Ovary (tissue), 7 donors: ENCODE measurements at regions not wholly inside any gene's neighbourhood (a gene's known extent, or its start where the extent isn't known, plus 50 kb on each side); places are given as distances from the start of the nearest gene placed in this dataset.
"Not testable (repeated sequence)": the region's sequence is repeated elsewhere in the genome, so short reads cannot be mapped to it uniquely, and the experiment has no call there.

Source experiments
- DNase-seq, 5 donors: peaks; one replicate each; pipeline ENCODE4 v3.0.0-alpha.2; 2019 to 2020
- H3K27ac ChIP-seq, 2 donors: fragments of 200-600 bp; one replicate each; pipeline versions ENCODE4 v1.5.1 to v1.8.0; 2019 to 2022
- H3K27me3 ChIP-seq: fragments of 200-600 bp; one replicate; pipeline ENCODE4 v1.8.0; 2022
- H3K36me3 ChIP-seq: fragments of 200-600 bp; sonication (generic); one replicate; pipeline ENCODE4 v1.5.1; 2019
- H3K4me1 ChIP-seq: one replicate; pipeline ENCODE4 v1.8.1; 2013; ENCODE audit warnings: mild to moderate bottlenecking, moderate library complexity; ENCODE audit not compliant: insufficient read depth
- H3K4me3 ChIP-seq: fragments of 200-600 bp; sonication (generic); one replicate; pipeline ENCODE4 v1.5.1; 2017
- H3K9me3 ChIP-seq, 2 donors: fragments of 200-600 bp in 1 of 2; sonication (generic) in 1 of 2; one replicate each; pipeline versions ENCODE4 v1.5.1 to v1.8.1; 2013 to 2019; ENCODE audit warnings: mild to moderate bottlenecking in 1 of 2, moderate library complexity in 1 of 2
- EP300 ChIP-seq: sonication (generic); formaldehyde crosslinking; IDR thresholded peaks from one replicate; pipeline ENCODE4 v1.6.1; 2017; ENCODE audit warnings: antibody characterized with exemption
- POLR2A ChIP-seq: fragments of 450-650 bp; IDR thresholded peaks from one replicate; pipeline ENCODE4 v1.6.1; 2017; ENCODE audit warnings: antibody characterized with exemption, mild to moderate bottlenecking, moderate library complexity
- WGBS, 3 donors: extraction: QIAGEN DNeasy Blood & Tissue Kit in 1 of 3; methylation state at CpG; one replicate each; pipeline versions ENCODE4 v1.1.5 to v1.1.7; 2013 to 2017; 5-methylcytosine and 5-hydroxymethylcytosine counted together
- intact Hi-C, 4 donors: fragments of 100-400 bp; cut with DNase I; formaldehyde crosslinking; loops; one replicate each; pipeline versions ENCODE4 v1.11.0 to v1.15.1; 2022 to 2023
- TF ChIP-seq, protein P1 (sequence below), 3 donors: fragments of 450-650 bp in 2 of 3; fragments of 200-600 bp in 1 of 3; IDR thresholded peaks; one replicate each; pipeline versions ENCODE4 v1.5.1 to v1.8.0; 2016 to 2022; ENCODE audit warnings: antibody characterized with exemption in 3 of 3, mild to moderate bottlenecking in 1 of 3
- donor health status: DM: no; HTN: no; CAD: no; lungs with moderate emphysema.
- donor health status: DM: no; HTN: no; CAD: no.
- donor health status: Bipolar disorder and iron deficiency.
- donor health status: DM: no; HTN: no; CAD: no.
- donor health status: DM: yes; HTN: yes; CAD: no.

DNA sequence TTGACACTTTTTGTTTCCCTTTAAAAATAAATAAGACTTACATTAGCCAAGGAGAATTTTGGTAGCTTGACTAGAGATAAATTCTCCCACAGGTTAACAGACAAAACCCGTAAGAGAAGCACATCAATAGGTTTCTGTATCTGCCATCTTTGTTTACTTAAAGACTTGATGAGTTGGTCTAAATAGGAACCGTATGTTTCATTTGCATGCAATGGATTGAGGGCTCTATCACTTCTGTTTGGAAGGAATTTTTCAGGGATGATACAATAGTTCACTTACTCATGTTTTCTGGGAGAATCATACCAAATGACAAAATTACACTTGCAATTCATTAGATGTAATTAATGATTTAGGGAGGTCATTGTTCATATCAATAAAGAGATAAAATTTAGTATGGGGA lies 631.5 kb upstream of the NR2F2 start:
- Histone ChIP-seq H3K4me3 (no peak overlapping the region), H3K36me3 (no peaks in the 10 kb centered on the region), H3K4me1 (no peaks in the 10 kb centered on the region), H3K9me3 (no peaks in the 10 kb centered on the region), H3K27ac (no peak overlapping the region), H3K27me3 (no peaks in the 10 kb centered on the region)
- no peak for DNase-seq
- TF ChIP-seq, protein P1, sequence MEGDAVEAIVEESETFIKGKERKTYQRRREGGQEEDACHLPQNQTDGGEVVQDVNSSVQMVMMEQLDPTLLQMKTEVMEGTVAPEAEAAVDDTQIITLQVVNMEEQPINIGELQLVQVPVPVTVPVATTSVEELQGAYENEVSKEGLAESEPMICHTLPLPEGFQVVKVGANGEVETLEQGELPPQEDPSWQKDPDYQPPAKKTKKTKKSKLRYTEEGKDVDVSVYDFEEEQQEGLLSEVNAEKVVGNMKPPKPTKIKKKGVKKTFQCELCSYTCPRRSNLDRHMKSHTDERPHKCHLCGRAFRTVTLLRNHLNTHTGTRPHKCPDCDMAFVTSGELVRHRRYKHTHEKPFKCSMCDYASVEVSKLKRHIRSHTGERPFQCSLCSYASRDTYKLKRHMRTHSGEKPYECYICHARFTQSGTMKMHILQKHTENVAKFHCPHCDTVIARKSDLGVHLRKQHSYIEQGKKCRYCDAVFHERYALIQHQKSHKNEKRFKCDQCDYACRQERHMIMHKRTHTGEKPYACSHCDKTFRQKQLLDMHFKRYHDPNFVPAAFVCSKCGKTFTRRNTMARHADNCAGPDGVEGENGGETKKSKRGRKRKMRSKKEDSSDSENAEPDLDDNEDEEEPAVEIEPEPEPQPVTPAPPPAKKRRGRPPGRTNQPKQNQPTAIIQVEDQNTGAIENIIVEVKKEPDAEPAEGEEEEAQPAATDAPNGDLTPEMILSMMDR (IDR thresholded peaks at IDR 0.05): no peak
- TF ChIP-seq EP300: no peak
- TF ChIP-seq POLR2A: no peak
- 88 to 95% (median 93%) methylated on average over 2 of the region's 2 CpGs for WGBS, 3 donors
- intact Hi-C loops: no loop called here

DNA sequence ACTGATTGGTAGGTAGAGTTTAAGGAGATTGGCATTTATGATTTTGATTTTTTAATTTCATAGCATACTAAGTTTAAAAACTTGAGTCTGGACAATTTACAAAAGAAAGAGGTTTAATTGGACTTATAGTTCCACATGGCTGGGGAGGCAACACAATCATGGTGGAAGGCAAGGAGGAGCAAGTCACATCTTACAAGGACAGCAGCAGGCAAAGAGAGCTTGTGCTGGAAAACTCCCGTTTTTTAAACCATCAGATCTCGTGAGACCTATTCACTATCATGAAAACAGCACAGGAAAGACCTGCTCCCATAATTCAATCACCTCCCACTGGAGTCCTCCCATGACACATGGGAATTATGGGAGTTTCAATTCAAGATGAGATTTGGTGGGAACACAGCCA lies 630.9 kb upstream of the NR2F2 start:
- Histone ChIP-seq H3K36me3 (no peaks in the 10 kb centered on the region), H3K4me3 (no peak overlapping the region), H3K27me3 (no peaks in the 10 kb centered on the region), H3K4me1 (no peaks in the 10 kb centered on the region), H3K9me3 (no peaks in the 10 kb centered on the region), H3K27ac (no peak overlapping the region)
- 93 to 96% (median 96%) methylated on average over 2 of the region's 2 CpGs for WGBS, 3 donors
- TF ChIP-seq, protein P1 (IDR thresholded peaks at IDR 0.05): no peak
- TF ChIP-seq POLR2A (no peak), EP300 (no peak)
- no peak for DNase-seq
- intact Hi-C loops: no loop called here

DNA sequence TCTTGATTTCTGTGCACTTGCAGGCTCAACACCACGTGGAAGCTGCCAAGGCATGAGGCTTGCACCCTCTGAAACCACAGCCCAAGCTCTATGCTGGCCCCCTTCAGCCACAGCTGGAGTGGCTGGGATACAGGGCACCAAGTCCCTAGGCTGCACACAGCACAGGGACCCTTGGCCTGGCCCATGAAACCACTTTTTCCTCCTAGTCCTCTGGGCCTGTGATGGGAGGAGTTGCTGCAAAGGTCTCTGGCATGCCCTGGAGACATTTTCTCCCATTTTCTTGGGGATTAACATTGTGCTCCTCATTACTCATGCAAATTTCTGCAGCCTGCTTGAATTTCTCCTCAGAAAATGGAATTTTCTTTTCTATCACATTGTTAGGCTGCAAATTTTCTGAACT lies 629.8 kb upstream of the NR2F2 start:
- H3K27me3 ChIP-seq, DNase-seq, intact Hi-C loops, H3K27ac ChIP-seq, H3K9me3 ChIP-seq, H3K4me1 ChIP-seq, H3K4me3 ChIP-seq, H3K36me3 ChIP-seq: not testable (repeated sequence)
- 85 to 95% (median 89%) methylated on average over 1 of the region's 1 CpG for WGBS, 3 donors

DNA sequence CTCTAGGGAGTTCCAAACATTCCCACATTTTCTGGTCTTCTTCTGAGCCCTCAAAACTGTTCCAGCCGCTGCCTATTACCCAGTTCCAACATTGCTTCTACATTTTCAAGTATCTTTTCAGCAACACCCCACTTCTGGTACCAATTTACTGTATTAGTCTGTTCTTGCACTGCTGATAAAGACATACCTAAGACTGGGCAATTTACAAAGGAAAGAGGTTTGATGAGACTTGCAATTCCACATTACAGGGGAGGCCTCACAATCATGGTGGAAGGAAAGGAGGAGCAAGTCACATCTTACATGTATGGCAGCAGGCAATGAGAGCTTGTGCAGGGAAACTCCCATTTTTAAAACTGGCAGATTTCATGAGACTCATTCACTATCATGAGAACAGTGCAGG lies 629.1 kb upstream of the NR2F2 start:
- 85 to 91% (median 85%) methylated on average over 1 of the region's 1 CpG for WGBS, 3 donors
- TF ChIP-seq POLR2A: no peak
- TF ChIP-seq, protein P1 (IDR thresholded peaks at IDR 0.05): no peak
- TF ChIP-seq EP300: no peak
- H3K27me3 ChIP-seq: no peaks in the 10 kb centered on the region
- H3K27ac ChIP-seq: no peak overlapping the region
- no peaks in the 10 kb centered on the region for H3K4me1 ChIP-seq
- no peak for DNase-seq
- no peaks in the 10 kb centered on the region for H3K36me3 ChIP-seq
- no peak overlapping the region for H3K4me3 ChIP-seq
- intact Hi-C loops: no loop called here
- no peaks in the 10 kb centered on the region for H3K9me3 ChIP-seq

DNA sequence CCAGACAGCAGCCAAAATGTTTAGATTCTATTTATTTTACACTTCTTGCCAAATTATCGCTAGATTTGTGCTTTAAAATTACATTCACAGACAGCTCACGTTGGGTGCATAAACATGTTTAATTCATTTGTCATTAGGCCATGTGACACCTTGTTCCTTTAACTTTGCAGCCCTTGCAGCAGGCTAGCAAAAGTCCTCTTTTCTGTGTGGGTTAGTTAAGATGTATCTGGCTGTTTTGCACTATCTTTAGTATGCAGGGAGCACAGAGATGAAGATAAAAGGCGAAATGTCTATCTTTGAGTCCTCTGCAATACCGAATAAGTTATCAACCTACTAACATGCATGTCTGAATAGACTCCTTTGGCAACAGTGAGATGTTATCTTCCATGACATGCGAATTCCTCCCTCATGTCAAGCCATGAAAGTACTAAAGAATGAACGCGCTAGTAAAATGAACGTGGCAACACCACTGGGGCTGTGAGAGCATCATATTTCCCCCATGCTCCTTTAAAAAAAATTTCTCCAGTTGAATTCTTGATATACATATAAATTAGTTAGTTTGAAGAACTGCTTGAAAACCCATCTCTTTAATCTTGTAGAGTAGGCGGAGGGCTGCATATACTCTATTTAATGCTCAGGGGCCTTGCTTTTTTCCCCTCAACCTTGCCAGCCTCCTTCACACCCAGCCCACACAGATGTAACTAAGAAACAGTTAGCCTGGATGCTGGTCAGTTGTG lies 620.4 kb upstream of the NR2F2 start:
- DNase-seq: no peak
- no peaks in the 10 kb centered on the region for H3K9me3 ChIP-seq
- H3K4me1 ChIP-seq: no peaks in the 10 kb centered on the region
- H3K4me3 ChIP-seq: no peak overlapping the region
- no peak for TF ChIP-seq EP300
- TF ChIP-seq, protein P1 (IDR thresholded peaks at IDR 0.05): no peak
- TF ChIP-seq POLR2A: no peak
- intact Hi-C loops: no loop called here
- H3K27ac ChIP-seq: no peak overlapping the region
- WGBS, 3 donors: 83 to 89% (median 87%) methylated on average over 9 of the region's 9 CpGs
- H3K27me3 ChIP-seq: no peaks in the 10 kb centered on the region
- H3K36me3 ChIP-seq: no peaks in the 10 kb centered on the region
